Nephron progenitor cell (in vitro differentiated cells): ENCODE measurements at regions not wholly inside any gene's neighbourhood (a gene's known extent, or its start where the extent isn't known, plus 50 kb on each side); places are given as distances from the start of the nearest gene placed in this dataset.
"Not testable (repeated sequence)": the region's sequence is repeated elsewhere in the genome, so short reads cannot be mapped to it uniquely, and the experiment has no call there.

Experiments
- DNase-seq: peaks from one replicate; pipeline ENCODE4 v3.0.0; 2021
- H3K27ac Mint-ChIP-seq: 2 replicates; pipeline ENCODE4 v1.8.0; 2021; ENCODE audit warnings: mild to moderate bottlenecking, moderate library complexity, mixed read lengths
- H3K27me3 Mint-ChIP-seq: 2 replicates; pipeline ENCODE4 v1.8.0; 2021; ENCODE audit warnings: mild to moderate bottlenecking, low read depth, mixed read lengths; ENCODE audit not compliant: poor library complexity
- H3K36me3 Mint-ChIP-seq: 2 replicates; pipeline ENCODE4 v1.8.0; 2021; ENCODE audit warnings: low read depth, mixed read lengths
- H3K4me1 Mint-ChIP-seq: 2 replicates; pipeline ENCODE4 v1.8.0; 2021; ENCODE audit warnings: mixed read lengths
- H3K4me3 Mint-ChIP-seq: 2 replicates; pipeline ENCODE4 v1.8.0; 2021; ENCODE audit warnings: mild to moderate bottlenecking, moderate library complexity, mixed read lengths
- H3K9me3 Mint-ChIP-seq: 2 replicates; pipeline ENCODE4 v1.8.0; 2021; ENCODE audit warnings: mild to moderate bottlenecking, moderate library complexity, mixed read lengths
- TF ChIP-seq, protein P1 (sequence below): fragments of 200-600 bp; sonication (generic); IDR thresholded peaks from 2 replicates; pipeline ENCODE4 v1.5.0; 2021; ENCODE audit warnings: antibody characterized with exemption

DNA sequence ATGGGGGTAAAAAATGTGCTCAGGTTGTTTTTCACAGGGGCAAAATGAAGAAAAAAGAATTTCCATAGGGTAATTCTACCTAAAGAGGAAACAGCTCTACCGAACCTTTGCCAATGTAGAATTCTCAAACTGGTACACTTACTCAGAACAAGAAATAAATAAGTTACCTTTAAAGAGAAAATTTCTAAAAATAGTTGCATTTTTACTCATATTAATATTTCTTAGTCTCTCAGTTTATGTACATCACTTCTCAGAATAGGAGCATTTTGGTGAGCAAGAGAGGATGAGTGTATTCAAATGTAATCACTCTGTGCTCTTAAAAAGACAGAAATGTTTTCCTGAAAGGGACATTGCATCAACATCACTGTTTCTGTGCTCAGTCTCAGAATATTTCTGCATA is 574.7 kb upstream of the SLC8A1 start:
- no peaks in the 10 kb centered on the region for H3K27me3 Mint-ChIP-seq
- H3K4me3 Mint-ChIP-seq: no peak overlapping the region
- H3K36me3 Mint-ChIP-seq: no peaks in the 10 kb centered on the region
- no peaks in the 10 kb centered on the region for H3K4me1 Mint-ChIP-seq
- no peak for DNase-seq
- TF ChIP-seq, protein P1, sequence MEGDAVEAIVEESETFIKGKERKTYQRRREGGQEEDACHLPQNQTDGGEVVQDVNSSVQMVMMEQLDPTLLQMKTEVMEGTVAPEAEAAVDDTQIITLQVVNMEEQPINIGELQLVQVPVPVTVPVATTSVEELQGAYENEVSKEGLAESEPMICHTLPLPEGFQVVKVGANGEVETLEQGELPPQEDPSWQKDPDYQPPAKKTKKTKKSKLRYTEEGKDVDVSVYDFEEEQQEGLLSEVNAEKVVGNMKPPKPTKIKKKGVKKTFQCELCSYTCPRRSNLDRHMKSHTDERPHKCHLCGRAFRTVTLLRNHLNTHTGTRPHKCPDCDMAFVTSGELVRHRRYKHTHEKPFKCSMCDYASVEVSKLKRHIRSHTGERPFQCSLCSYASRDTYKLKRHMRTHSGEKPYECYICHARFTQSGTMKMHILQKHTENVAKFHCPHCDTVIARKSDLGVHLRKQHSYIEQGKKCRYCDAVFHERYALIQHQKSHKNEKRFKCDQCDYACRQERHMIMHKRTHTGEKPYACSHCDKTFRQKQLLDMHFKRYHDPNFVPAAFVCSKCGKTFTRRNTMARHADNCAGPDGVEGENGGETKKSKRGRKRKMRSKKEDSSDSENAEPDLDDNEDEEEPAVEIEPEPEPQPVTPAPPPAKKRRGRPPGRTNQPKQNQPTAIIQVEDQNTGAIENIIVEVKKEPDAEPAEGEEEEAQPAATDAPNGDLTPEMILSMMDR: no peak
- no peaks in the 10 kb centered on the region for H3K9me3 Mint-ChIP-seq
- no peak overlapping the region for H3K27ac Mint-ChIP-seq

DNA sequence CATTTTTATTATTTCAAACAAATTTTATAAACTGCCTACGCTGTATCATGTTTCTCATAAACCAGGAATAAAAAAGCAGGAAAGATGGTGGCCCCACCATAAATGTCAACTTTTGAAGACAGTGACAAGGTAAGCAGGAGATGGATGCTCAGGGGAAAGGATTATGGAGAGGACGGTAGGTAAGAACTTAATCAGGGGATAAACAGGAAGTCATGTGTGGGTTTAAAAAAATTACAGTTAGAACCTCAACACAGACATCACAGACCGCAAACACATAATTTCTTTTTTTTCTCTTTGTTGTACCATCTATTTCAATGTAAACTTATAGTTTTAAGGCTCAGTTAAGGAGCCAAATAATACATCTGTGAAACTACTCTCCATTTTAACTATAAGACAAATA is 575.2 kb upstream of the SLC8A1 start:
- no peak overlapping the region for H3K27ac Mint-ChIP-seq
- TF ChIP-seq, protein P1: no peak
- no peaks in the 10 kb centered on the region for H3K4me1 Mint-ChIP-seq
- no peaks in the 10 kb centered on the region for H3K9me3 Mint-ChIP-seq
- no peaks in the 10 kb centered on the region for H3K36me3 Mint-ChIP-seq
- no peak for DNase-seq
- H3K4me3 Mint-ChIP-seq: no peak overlapping the region
- H3K27me3 Mint-ChIP-seq: no peaks in the 10 kb centered on the region

DNA sequence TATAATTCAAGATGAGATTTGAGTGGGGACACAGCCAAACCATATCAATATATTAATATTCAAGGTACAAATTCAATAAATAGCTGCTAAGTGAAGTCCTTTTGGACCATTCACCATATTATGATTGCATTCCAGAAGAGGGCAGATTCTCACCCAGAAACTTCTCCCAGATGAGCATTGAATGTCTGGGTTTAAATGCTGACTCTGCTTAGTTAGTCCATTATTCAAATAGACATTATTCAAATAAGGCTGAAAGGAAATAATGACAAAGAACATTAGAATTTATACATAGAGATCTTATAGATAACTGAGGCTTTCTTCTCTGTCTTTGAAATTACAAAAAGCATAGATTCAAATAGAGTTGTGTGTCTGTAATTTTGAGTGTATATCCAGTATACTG is 579.4 kb upstream of the SLC8A1 start:
- TF ChIP-seq, protein P1: no peak
- no peaks in the 10 kb centered on the region for H3K36me3 Mint-ChIP-seq
- H3K9me3 Mint-ChIP-seq: no peaks in the 10 kb centered on the region
- H3K27ac Mint-ChIP-seq: no peak overlapping the region
- H3K4me3 Mint-ChIP-seq: no peak overlapping the region
- no peaks in the 10 kb centered on the region for H3K4me1 Mint-ChIP-seq
- no peaks in the 10 kb centered on the region for H3K27me3 Mint-ChIP-seq
- no peak for DNase-seq

- no peaks in the 10 kb centered on the region for H3K9me3 Mint-ChIP-seq
- H3K4me3 Mint-ChIP-seq: no peak overlapping the region
- H3K27ac Mint-ChIP-seq: no peak overlapping the region
- TF ChIP-seq, protein P1: no peak
- H3K36me3 Mint-ChIP-seq: no peaks in the 10 kb centered on the region
- H3K27me3 Mint-ChIP-seq: no peaks in the 10 kb centered on the region
- no peaks in the 10 kb centered on the region for H3K4me1 Mint-ChIP-seq
- no peak for DNase-seq
Observed at GRCh38 chr2:41032715-41033114, 580.8 kb upstream of the SLC8A1 start.

DNA sequence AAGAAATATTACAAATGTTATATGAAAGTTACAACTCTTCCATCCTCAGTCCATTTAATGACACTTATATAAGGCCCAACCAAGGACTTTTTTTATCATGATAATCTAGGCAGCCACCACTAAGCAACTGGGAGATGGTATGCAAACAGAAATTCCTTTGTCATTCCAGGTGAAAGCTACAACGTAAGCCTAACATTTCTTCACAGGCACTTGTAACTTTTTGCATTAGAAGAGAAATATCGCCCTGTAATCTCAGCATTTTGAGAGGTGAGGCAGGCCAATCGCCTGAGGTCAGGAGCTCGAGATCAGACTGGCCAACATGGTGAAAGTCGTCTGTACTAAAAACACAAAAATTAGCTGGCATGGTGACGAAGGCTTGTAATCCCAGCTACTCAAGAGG is 581.2 kb upstream of the SLC8A1 start:
- TF ChIP-seq, protein P1: no peak
- no peak for DNase-seq
- Mint-ChIP-seq H3K27ac (no peak overlapping the region), H3K4me1 (no peaks in the 10 kb centered on the region), H3K9me3 (no peaks in the 10 kb centered on the region), H3K36me3 (no peaks in the 10 kb centered on the region), H3K4me3 (no peak overlapping the region), H3K27me3 (no peaks in the 10 kb centered on the region)

DNA sequence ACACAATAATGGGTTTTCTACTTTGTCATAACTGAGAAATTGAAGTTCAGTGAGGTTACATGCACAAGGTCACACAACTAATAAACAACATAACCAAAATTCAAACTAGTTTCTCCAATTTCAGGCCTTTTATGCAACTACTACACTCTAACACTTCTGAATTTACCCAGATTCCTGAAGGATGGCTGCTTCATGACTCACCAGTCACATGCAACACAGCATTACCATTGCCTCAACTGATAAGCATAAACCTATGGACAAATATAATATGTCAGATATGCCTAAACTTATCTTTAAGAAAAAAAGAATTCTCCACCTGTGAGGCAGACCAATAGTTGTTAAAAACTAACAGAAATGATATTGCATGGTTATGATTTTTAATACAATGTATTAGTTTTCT is 586.5 kb upstream of the SLC8A1 start:
- H3K36me3 Mint-ChIP-seq: no peaks in the 10 kb centered on the region

GRCh38 chr2:41039750-41040149 is 587.9 kb upstream of the SLC8A1 start:
- not testable (repeated sequence) for H3K36me3 Mint-ChIP-seq, H3K9me3 Mint-ChIP-seq, H3K4me1 Mint-ChIP-seq, H3K27ac Mint-ChIP-seq, DNase-seq, H3K4me3 Mint-ChIP-seq, H3K27me3 Mint-ChIP-seq

More for the DNA sequence above, 586.5 kb upstream of the SLC8A1 start:
- TF ChIP-seq, protein P1: no peak
- Mint-ChIP-seq H3K27me3 (no peaks in the 10 kb centered on the region), H3K4me3 (no peak overlapping the region), H3K9me3 (no peaks in the 10 kb centered on the region), H3K4me1 (no peaks in the 10 kb centered on the region), H3K27ac (no peak overlapping the region)
- DNase-seq: no peak
